SK-N-SH (cell line): ENCODE measurements at regions not wholly inside any gene's neighbourhood (a gene's known extent, or its start where the extent isn't known, plus 50 kb on each side); places are given as distances from the start of the nearest gene placed in this dataset.

Experiments used
- CTCF ChIA-PET: fragments of 300-600, 350-600 bp; formaldehyde crosslinking; extraction: SDS; loops from one replicate; lab custom pipeline; 2021; lab: Yijun Ruan, JAX
- POLR2A ChIA-PET: fragments of 350-600 bp; sonication (Branson Sonifier 250); formaldehyde crosslinking; extraction: SDS; loops from one replicate; lab custom pipeline; 2020; ENCODE audit warnings: antibody characterized with exemption, inconsistent platforms; lab: Yijun Ruan, JAX
- DNase-seq: peaks from one replicate; pipeline ENCODE4 v3.0.0; 2012
- H2AFZ ChIP-seq: fragments of 200-600 bp; sonication (generic); 2 replicates; pipeline ENCODE4 v1.8.1; 2016; ENCODE audit warnings: antibody characterized with exemption, mild to moderate bottlenecking, low read depth
- H3F3A ChIP-seq: fragments of 200-600 bp; sonication (generic); replicated peaks from 2 replicates; pipeline ENCODE3; 2016; ENCODE audit warnings: antibody characterized with exemption, mild to moderate bottlenecking; ENCODE audit not compliant: insufficient read depth
- H3K27ac ChIP-seq, 2 experiments: fragments of 200-500 bp in 1 of 2; fragments of 200-600 bp in 1 of 2; sonication (Bioruptor generic) in 1 of 2; sonication (generic), shearing (Covaris generic) in 1 of 2; 2 replicates each; pipeline versions ENCODE4 v1.5.1 to v1.6.1; 2014 to 2016; ENCODE audit warnings: low read depth in 2 of 2, inconsistent platforms in 1 of 2, low read length in 1 of 2, mild to moderate bottlenecking in 1 of 2, mixed read lengths in 1 of 2
- H3K27me3 ChIP-seq: fragments of 200-600 bp; sonication (generic), shearing (Covaris generic); 2 replicates; pipeline ENCODE4 v1.6.1; 2016; ENCODE audit warnings: mixed run types; ENCODE audit not compliant: insufficient read depth
- H3K36me3 ChIP-seq, 2 experiments: fragments of 200-500 bp in 1 of 2; fragments of 200-600 bp in 1 of 2; sonication (Bioruptor generic) in 1 of 2; sonication (generic) in 1 of 2; replicated peaks in 1 of 2; 2 replicates each; pipeline versions ENCODE3 to v1.5.1; 2014 to 2016; ENCODE audit warnings: low read length in 1 of 2, mild to moderate bottlenecking in 1 of 2; ENCODE audit not compliant: insufficient read depth in 2 of 2, control insufficient read depth in 1 of 2
- H3K4me1 ChIP-seq, 2 experiments: fragments of 200-500 bp in 1 of 2; fragments of 200-600 bp in 1 of 2; sonication (Bioruptor generic) in 1 of 2; sonication (generic), shearing (Covaris generic) in 1 of 2; 2 replicates each; pipeline versions ENCODE4 v1.5.1 to v1.6.1; 2014 to 2016; ENCODE audit warnings: low read depth in 1 of 2, low read length in 1 of 2, mixed run types in 1 of 2; ENCODE audit not compliant: insufficient read depth in 2 of 2, control insufficient read depth in 1 of 2
- H3K4me2 ChIP-seq: fragments of 200-600 bp; sonication (generic), shearing (Covaris generic); 2 replicates; pipeline ENCODE4 v1.6.1; 2017; ENCODE audit warnings: mixed run types
- H3K4me3 ChIP-seq, 2 experiments: fragments of 200-500 bp in 1 of 2; fragments of 200-600 bp in 1 of 2; sonication (Bioruptor generic) in 1 of 2; sonication (generic), shearing (Covaris generic) in 1 of 2; 2 replicates each; pipeline versions ENCODE4 v1.5.1 to v1.8.1; 2014 to 2016; ENCODE audit warnings: low read depth in 2 of 2, inconsistent platforms in 1 of 2, low read length in 1 of 2, mild to moderate bottlenecking in 1 of 2, mixed read lengths in 1 of 2, moderate library complexity in 1 of 2
- H3K79me2 ChIP-seq: fragments of 200-600 bp; sonication (generic); 2 replicates; pipeline ENCODE4 v1.8.1; 2017; ENCODE audit warnings: mild to moderate bottlenecking; ENCODE audit not compliant: insufficient read depth
- H3K9ac ChIP-seq: fragments of 200-600 bp; sonication (generic); 2 replicates; pipeline ENCODE4 v1.6.1; 2017; ENCODE audit warnings: mixed run types
- H3K9me2 ChIP-seq: fragments of 200-600 bp; sonication (generic); 2 replicates; pipeline ENCODE4 v1.6.1; 2017; ENCODE audit warnings: mixed run types
- H3K9me3 ChIP-seq: fragments of 200-600 bp; sonication (generic); 2 replicates; pipeline ENCODE4 v1.6.1; 2017; ENCODE audit warnings: mixed run types, mild to moderate bottlenecking, moderate library complexity
- H4K20me1 ChIP-seq: fragments of 200-600 bp; sonication (generic); 2 replicates; pipeline ENCODE4 v1.6.1; 2017; ENCODE audit warnings: mild to moderate bottlenecking, mixed run types; ENCODE audit not compliant: insufficient read depth
- CTCF ChIP-seq: fragments of 200-600 bp; sonication (generic); IDR thresholded peaks from 2 replicates; pipeline ENCODE4 v1.6.1; 2017; ENCODE audit warnings: antibody characterized with exemption, mild to moderate bottlenecking, moderate library complexity
- EP300 ChIP-seq, 2 experiments: IDR thresholded peaks; 2 replicates each; pipeline versions ENCODE4 v1.4.0 to v1.6.1; 2012; ENCODE audit warnings: borderline replicate concordance in 1 of 2, low read depth in 1 of 2, low read length in 1 of 2
- FOSL2 ChIP-seq: IDR thresholded peaks from 2 replicates; pipeline ENCODE4 v1.4.0; 2012; ENCODE audit warnings: low read depth, mild to moderate bottlenecking, moderate library complexity, borderline replicate concordance
- FOXJ3 ChIP-seq: sonication (generic); formaldehyde crosslinking; IDR thresholded peaks from 2 replicates; pipeline ENCODE4 v1.5.1; 2020; ENCODE audit warnings: mild to moderate bottlenecking, missing genetic modification reagents
- MEF2A ChIP-seq: IDR thresholded peaks from 2 replicates; pipeline ENCODE4 v1.4.0; 2012; ENCODE audit warnings: low read depth, borderline replicate concordance
- MXI1 ChIP-seq: IDR thresholded peaks from 2 replicates; pipeline ENCODE4 v1.6.1; 2012; ENCODE audit warnings: mild to moderate bottlenecking, low read depth, low read length, improper control_type of control experiment
- NFIC ChIP-seq: IDR thresholded peaks from 2 replicates; pipeline ENCODE4 v1.4.0; 2012; ENCODE audit warnings: borderline replicate concordance
- NRF1 ChIP-seq: IDR thresholded peaks from 2 replicates; pipeline ENCODE4 v1.6.1; 2012; ENCODE audit warnings: low read depth, mild to moderate bottlenecking, low read length
- PBX3 ChIP-seq: IDR thresholded peaks from 2 replicates; pipeline ENCODE4; 2012
- RAD21 ChIP-seq: IDR thresholded peaks from 2 replicates; pipeline ENCODE4 v1.6.1; 2012; ENCODE audit warnings: mild to moderate bottlenecking, low read length
- RCOR1 ChIP-seq: fragments of 150-350 bp; IDR thresholded peaks from 2 replicates; pipeline ENCODE4 v1.6.1; 2017; ENCODE audit warnings: antibody characterized with exemption, low read length
- REST ChIP-seq: IDR thresholded peaks from 2 replicates; pipeline ENCODE4 v1.6.1; 2012; ENCODE audit warnings: mild to moderate bottlenecking, low read depth, low read length, moderate library complexity
- RFX5 ChIP-seq: IDR thresholded peaks from 2 replicates; pipeline ENCODE4 v1.6.1; 2012; ENCODE audit warnings: mild to moderate bottlenecking, improper control_type of control experiment, low read length
- RXRA ChIP-seq: IDR thresholded peaks from 2 replicates; pipeline ENCODE4 v1.4.0; 2012; ENCODE audit warnings: low read depth, mild to moderate bottlenecking, borderline replicate concordance
- SMC3 ChIP-seq: IDR thresholded peaks from 2 replicates; pipeline ENCODE4 v1.6.1; 2012; ENCODE audit warnings: low read depth, low read length, improper control_type of control experiment
- USF2 ChIP-seq: fragments of 150-350 bp; IDR thresholded peaks from 2 replicates; pipeline ENCODE4 v1.6.1; 2017; ENCODE audit warnings: antibody characterized with exemption, low read length, low read depth, borderline replicate concordance
- YY1 ChIP-seq: IDR thresholded peaks from 2 replicates; pipeline ENCODE4 v1.4.0; 2012; ENCODE audit warnings: low read depth, mild to moderate bottlenecking
- ZBTB33 ChIP-seq: IDR thresholded peaks from 2 replicates; pipeline ENCODE4 v1.4.0; 2012; ENCODE audit warnings: low read depth, borderline replicate concordance
- WGBS: methylation state at CpG from one replicate; pipeline ENCODE4 v1.1.6; 2017; ENCODE audit warnings: low lambda C conversion rate; 5-methylcytosine and 5-hydroxymethylcytosine counted together

GRCh38 chr10:45241865-45242520 is 73.4 kb downstream of the OR13A1 start (continued):
- TF ChIP-seq RAD21 (no peak), ZBTB33 (no peak), NRF1 (no peak), FOSL2 (no peak)

GRCh38 chr10:45243261-45243660 is 72.1 kb downstream of the OR13A1 start:
- no peaks in the 10 kb centered on the region for H3K9me2 ChIP-seq
- WGBS = 42% methylated on average over 1 of the region's 2 CpGs
- no peaks in the 10 kb centered on the region for H4K20me1 ChIP-seq
- ChIA-PET POLR2A (no interaction called here), CTCF (interaction anchor here (1.2 kb wide), 1 partner anchor 8 kb away, joined by 4 read pairs; no protein-coding TSS in a partner anchor)
- no peak for DNase-seq
- no peaks in the 10 kb centered on the region for H3K36me3 ChIP-seq
- H3K4me1 ChIP-seq = no peaks in the 10 kb centered on the region
- no peak overlapping the region for H3K9ac ChIP-seq
- H2AFZ ChIP-seq = no peak overlapping the region
- H3K4me2 ChIP-seq = no peak overlapping the region
- H3K79me2 ChIP-seq = no peaks in the 10 kb centered on the region
- TF ChIP-seq MEF2A (no peak), SMC3 (no peak), CTCF (no peak), YY1 (no peak), FOXJ3 (CRISPR knock-in tag) (no peak), MXI1 (no peak), EP300 (IDR thresholded peaks at IDR 0.05; ENCODE audit: borderline replicate concordance in 1 of 2, low read depth in 1 of 2, low read length in 1 of 2) (no peak), RFX5 (no peak), NFIC (no peak), PBX3 (no peak), RXRA (no peak), REST (no peak), RCOR1 (no peak), USF2 (no peak)
- H3K9me3 ChIP-seq = no peaks in the 10 kb centered on the region
- no peak overlapping the region for H3K4me3 ChIP-seq
- H3K27me3 ChIP-seq = peaks cover 13% of the 10 kb centered on the region; the same call in 1 of the 2 replicates
- H3F3A ChIP-seq = no peaks in the 10 kb centered on the region
- H3K27ac ChIP-seq = no peak overlapping the region
